CD14-positive monocyte (primary cell): ENCODE measurements at regions not wholly inside any gene's neighbourhood (a gene's known extent, or its start where the extent isn't known, plus 50 kb on each side); places are given as distances from the start of the nearest gene placed in this dataset.

Source experiments
- DNase-seq, 3 donors: peaks; one replicate each; pipeline ENCODE4 v3.0.0-alpha.2; 2011 to 2022
- H2AFZ ChIP-seq: 2 replicates; pipeline ENCODE4 v1.6.0; 2012; ENCODE audit warnings: mild to moderate bottlenecking, low read depth, low read length, inconsistent platforms; ENCODE audit not compliant: insufficient read depth, poor library complexity, severe bottlenecking
- H3K27ac ChIP-seq, 2 donors: 1 replicate in 1 of 2; 2 replicates in 1 of 2; pipeline ENCODE4 v1.5.1; 2012 to 2013; ENCODE audit warnings: low read length in 2 of 2, control low read depth in 1 of 2, inconsistent platforms in 1 of 2, low read depth in 1 of 2, mild to moderate bottlenecking in 1 of 2
- H3K27me3 ChIP-seq, 2 donors: one replicate each; pipeline versions ENCODE4 v1.6.0 to v1.6.1; 2011 to 2013; ENCODE audit warnings: low read length in 2 of 2; ENCODE audit not compliant: control insufficient read depth in 2 of 2, insufficient read depth in 2 of 2
- H3K36me3 ChIP-seq, 2 donors: replicated peaks in 1 of 2; 1 replicate in 1 of 2; 2 replicates in 1 of 2; pipeline versions ENCODE4 v1.5.1 to v1.6.1; 2012 to 2013; ENCODE audit warnings: low read length in 2 of 2, control low read depth in 1 of 2, inconsistent platforms in 1 of 2, mild to moderate bottlenecking in 1 of 2; ENCODE audit not compliant: insufficient read depth in 2 of 2, control insufficient read depth in 1 of 2
- H3K4me1 ChIP-seq, 2 donors: 1 replicate in 1 of 2; 2 replicates in 1 of 2; pipeline versions ENCODE4 v1.5.1 to v1.6.1; 2012 to 2013; ENCODE audit warnings: low read length in 2 of 2, control low read depth in 1 of 2, inconsistent platforms in 1 of 2, mild to moderate bottlenecking in 1 of 2, moderate library complexity in 1 of 2; ENCODE audit not compliant: insufficient read depth in 2 of 2, control insufficient read depth in 1 of 2
- H3K4me2 ChIP-seq: replicated peaks from 2 replicates; pipeline ENCODE3; 2012; ENCODE audit warnings: low read length, moderate library complexity, mild to moderate bottlenecking; ENCODE audit not compliant: poor library complexity, severe bottlenecking; ENCODE audit errors: extremely low read depth
- H3K4me3 ChIP-seq, 3 experiments: fragments of 200-600 bp in 1 of 3; sonication (generic) in 1 of 3; replicated peaks in 1 of 3; 1 replicate in 2 of 3; 2 replicates in 1 of 3; pipeline ENCODE4 v1.5.1; 2011 to 2013; ENCODE audit warnings: low read length in 3 of 3, mild to moderate bottlenecking in 3 of 3, control low read depth in 2 of 3, low read depth in 2 of 3, inconsistent platforms in 1 of 3, moderate library complexity in 1 of 3
- H3K79me2 ChIP-seq: 2 replicates; pipeline ENCODE4 v1.6.0; 2012; ENCODE audit warnings: mild to moderate bottlenecking, control low read depth, inconsistent platforms, low read length, moderate library complexity; ENCODE audit not compliant: insufficient read depth
- H3K9ac ChIP-seq: 2 replicates; pipeline ENCODE4 v1.6.0; 2017; ENCODE audit warnings: low read length, mild to moderate bottlenecking; ENCODE audit not compliant: insufficient read depth, poor library complexity, severe bottlenecking
- H3K9me3 ChIP-seq, 2 donors: replicated peaks in 1 of 2; 1 replicate in 1 of 2; 2 replicates in 1 of 2; pipeline versions ENCODE4 v1.5.1 to v1.6.1; 2012 to 2013; ENCODE audit warnings: low read length in 2 of 2, control low read depth in 1 of 2; ENCODE audit not compliant: control insufficient read depth in 1 of 2, insufficient read depth in 1 of 2
- H4K20me1 ChIP-seq: 2 replicates; pipeline ENCODE4 v1.6.0; 2012; ENCODE audit warnings: mild to moderate bottlenecking, low read length, control low read depth, moderate library complexity; ENCODE audit not compliant: insufficient read depth
- H3K27ac Mint-ChIP-seq, 7 donors: one replicate each; pipeline ENCODE4 v1.8.0; 2020; ENCODE audit warnings: mild to moderate bottlenecking in 7 of 7, mixed read lengths in 7 of 7, moderate library complexity in 6 of 7, inconsistent platforms in 2 of 7
- H3K27me3 Mint-ChIP-seq, 3 donors: one replicate each; pipeline ENCODE4 v1.8.0; 2021 to 2022; ENCODE audit warnings: low read depth in 3 of 3, mild to moderate bottlenecking in 3 of 3, mixed read lengths in 3 of 3, moderate library complexity in 3 of 3, inconsistent platforms in 1 of 3
- H3K36me3 Mint-ChIP-seq, 2 donors: one replicate each; pipeline ENCODE4 v1.8.0; 2020; ENCODE audit warnings: mixed read lengths in 2 of 2, inconsistent platforms in 1 of 2, mild to moderate bottlenecking in 1 of 2
- H3K4me1 Mint-ChIP-seq: one replicate; pipeline ENCODE4 v1.8.0; 2020; ENCODE audit warnings: mild to moderate bottlenecking, mixed read lengths
- H3K4me3 Mint-ChIP-seq, 2 donors: one replicate each; pipeline ENCODE4 v1.8.0; 2020; ENCODE audit warnings: mild to moderate bottlenecking in 2 of 2, mixed read lengths in 2 of 2, moderate library complexity in 1 of 2
- H3K9me3 Mint-ChIP-seq, 7 donors: one replicate each; pipeline ENCODE4 v1.8.0; 2020 to 2022; ENCODE audit warnings: mixed read lengths in 7 of 7, mild to moderate bottlenecking in 6 of 7, moderate library complexity in 6 of 7, inconsistent platforms in 2 of 7
- CTCF ChIP-seq: fragments of 200-600 bp; IDR thresholded peaks from one replicate; pipeline ENCODE4 v1.8.0; 2022; ENCODE audit warnings: antibody characterized with exemption, mild to moderate bottlenecking
- WGBS: methylation state at CpG from one replicate; pipeline ENCODE4 v1.1.5; 2013; ENCODE audit warnings: missing lambda C conversion rate; ENCODE audit not compliant: insufficient coverage; 5-methylcytosine and 5-hydroxymethylcytosine counted together
- intact Hi-C, 2 donors: fragments of 100-400 bp; cut with micrococcal nuclease; formaldehyde crosslinking; loops; one replicate each; pipeline versions ENCODE4 v1.15.0 to v1.15.1; 2023

- Histone ChIP-seq H3K9ac (no peak overlapping the region), H3K27ac (no peak overlapping the region), H3K4me1 (no peaks in the 10 kb centered on the region), H3K27me3 (no peaks in the 10 kb centered on the region), H2AFZ (no peak overlapping the region), H4K20me1 (no peaks in the 10 kb centered on the region), H3K36me3 (no peaks in the 10 kb centered on the region), H3K79me2 (no peaks in the 10 kb centered on the region), H3K4me2 (no peak overlapping the region), H3K4me3 (no peak overlapping the region), H3K9me3 (no peaks in the 10 kb centered on the region)
- Mint-ChIP-seq H3K27ac (no peak overlapping the region), H3K9me3 (peaks cover 0 to 4% (median 2%) of the 10 kb centered on the region in 7 donors), H3K36me3 (no peaks in the 10 kb centered on the region), H3K4me1 (no peaks in the 10 kb centered on the region), H3K4me3 (no peak overlapping the region), H3K27me3 (peaks cover 0 to 4% (median 0%) of the 10 kb centered on the region in 3 donors)
- TF ChIP-seq CTCF = no peak
- intact Hi-C loops = no loop called here
- DNase-seq = no peak
Measured at GRCh38 chr2:180474716-180475115, 467.6 kb upstream of the CWC22 start.

DNA sequence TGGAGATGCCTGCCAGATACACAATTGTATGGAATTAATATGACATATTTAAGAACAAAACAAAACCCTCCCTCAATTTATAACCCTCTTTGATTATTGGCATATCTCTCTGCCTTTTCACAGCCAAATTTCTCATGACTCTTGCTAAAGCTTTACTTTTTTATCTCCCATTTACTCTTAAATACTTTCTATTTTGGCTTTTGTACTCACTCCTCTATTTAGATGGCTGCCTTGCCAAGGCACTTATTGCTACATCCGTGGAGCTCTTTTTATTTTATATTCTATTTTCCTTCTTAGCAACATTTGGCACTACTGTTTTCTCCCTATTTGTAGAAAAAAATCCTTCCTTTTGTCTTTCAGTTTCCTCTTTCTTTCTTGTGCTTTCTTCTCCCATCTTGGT lies 466.4 kb upstream of the CWC22 start:
- no peak for TF ChIP-seq CTCF
- Histone ChIP-seq H3K36me3 (no peaks in the 10 kb centered on the region), H3K79me2 (no peaks in the 10 kb centered on the region), H2AFZ (no peak overlapping the region), H3K4me2 (no peak overlapping the region), H3K27ac (no peak overlapping the region), H3K9ac (no peak overlapping the region), H3K4me1 (no peaks in the 10 kb centered on the region), H3K4me3 (no peak overlapping the region), H3K9me3 (no peaks in the 10 kb centered on the region), H3K27me3 (no peaks in the 10 kb centered on the region), H4K20me1 (no peaks in the 10 kb centered on the region)
- no CpG with 5 or more reads among the region's 1 CpG for WGBS
- Mint-ChIP-seq H3K36me3 (no peaks in the 10 kb centered on the region), H3K9me3 (peaks cover 0 to 4% (median 2%) of the 10 kb centered on the region in 7 donors), H3K4me1 (no peaks in the 10 kb centered on the region), H3K27ac (no peak overlapping the region), H3K27me3 (peaks cover 0 to 4% (median 0%) of the 10 kb centered on the region in 3 donors), H3K4me3 (no peak overlapping the region)
- DNase-seq = no peak
- intact Hi-C loops = no loop called here
